Keratinocyte (primary cell): ENCODE measurements at regions not wholly inside any gene's neighbourhood (a gene's known extent, or its start where the extent isn't known, plus 50 kb on each side); places are given as distances from the start of the nearest gene placed in this dataset.

Source experiments
- EZH2 ChIP-seq: IDR thresholded peaks from one replicate; pipeline ENCODE4 v1.6.1; 2012; ENCODE audit warnings: inconsistent platforms, mild to moderate bottlenecking, low read length, moderate library complexity
- TF ChIP-seq, protein P1 (sequence below), 3 experiments: IDR thresholded peaks in 1 of 3; conservative IDR thresholded peaks in 1 of 3; optimal IDR thresholded peaks in 1 of 3; 2 replicates in 2 of 3; 3 replicates in 1 of 3; pipeline versions ENCODE3 to v1.5.1; 2011; ENCODE audit warnings: low read length in 3 of 3, mild to moderate bottlenecking in 3 of 3, moderate library complexity in 2 of 3, control low read depth in 1 of 3, inconsistent platforms in 1 of 3; ENCODE audit not compliant: insufficient read depth in 2 of 3; ENCODE audit errors: extremely low read depth in 1 of 3

GRCh38 chr14:43244142-43244625, 1262.9 kb downstream of the FSCB start:
- TF ChIP-seq, protein P1, sequence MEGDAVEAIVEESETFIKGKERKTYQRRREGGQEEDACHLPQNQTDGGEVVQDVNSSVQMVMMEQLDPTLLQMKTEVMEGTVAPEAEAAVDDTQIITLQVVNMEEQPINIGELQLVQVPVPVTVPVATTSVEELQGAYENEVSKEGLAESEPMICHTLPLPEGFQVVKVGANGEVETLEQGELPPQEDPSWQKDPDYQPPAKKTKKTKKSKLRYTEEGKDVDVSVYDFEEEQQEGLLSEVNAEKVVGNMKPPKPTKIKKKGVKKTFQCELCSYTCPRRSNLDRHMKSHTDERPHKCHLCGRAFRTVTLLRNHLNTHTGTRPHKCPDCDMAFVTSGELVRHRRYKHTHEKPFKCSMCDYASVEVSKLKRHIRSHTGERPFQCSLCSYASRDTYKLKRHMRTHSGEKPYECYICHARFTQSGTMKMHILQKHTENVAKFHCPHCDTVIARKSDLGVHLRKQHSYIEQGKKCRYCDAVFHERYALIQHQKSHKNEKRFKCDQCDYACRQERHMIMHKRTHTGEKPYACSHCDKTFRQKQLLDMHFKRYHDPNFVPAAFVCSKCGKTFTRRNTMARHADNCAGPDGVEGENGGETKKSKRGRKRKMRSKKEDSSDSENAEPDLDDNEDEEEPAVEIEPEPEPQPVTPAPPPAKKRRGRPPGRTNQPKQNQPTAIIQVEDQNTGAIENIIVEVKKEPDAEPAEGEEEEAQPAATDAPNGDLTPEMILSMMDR (optimal IDR thresholded peaks at IDR 0.05 in 1 of 3, IDR thresholded peaks at IDR 0.05 in 1 of 3, conservative IDR thresholded peaks at IDR 0.05 in 1 of 3; ENCODE audit: extremely low read depth in 1 of 3, insufficient read depth in 2 of 3, low read length in 3 of 3): no peak
- TF ChIP-seq EZH2: no peak
